Panc1 (cell line): ENCODE measurements at regions not wholly inside any gene's neighbourhood (a gene's known extent, or its start where the extent isn't known, plus 50 kb on each side); places are given as distances from the start of the nearest gene placed in this dataset.

Experiments
- POLR2AphosphoS5 ChIP-seq: IDR thresholded peaks from 2 replicates; pipeline ENCODE4 v1.6.1; 2012; ENCODE audit warnings: mild to moderate bottlenecking, low read depth, low read length, moderate library complexity
- SIN3A ChIP-seq: IDR thresholded peaks from 2 replicates; pipeline ENCODE4 v1.6.1; 2012; ENCODE audit warnings: low read depth, mild to moderate bottlenecking, low read length, moderate library complexity, borderline replicate concordance; ENCODE audit not compliant: insufficient read depth
- TF ChIP-seq, protein P1 (sequence below): fragments of 450-650 bp; IDR thresholded peaks from 2 replicates; pipeline ENCODE4 v1.5.1; 2017; ENCODE audit warnings: mild to moderate bottlenecking

DNA sequence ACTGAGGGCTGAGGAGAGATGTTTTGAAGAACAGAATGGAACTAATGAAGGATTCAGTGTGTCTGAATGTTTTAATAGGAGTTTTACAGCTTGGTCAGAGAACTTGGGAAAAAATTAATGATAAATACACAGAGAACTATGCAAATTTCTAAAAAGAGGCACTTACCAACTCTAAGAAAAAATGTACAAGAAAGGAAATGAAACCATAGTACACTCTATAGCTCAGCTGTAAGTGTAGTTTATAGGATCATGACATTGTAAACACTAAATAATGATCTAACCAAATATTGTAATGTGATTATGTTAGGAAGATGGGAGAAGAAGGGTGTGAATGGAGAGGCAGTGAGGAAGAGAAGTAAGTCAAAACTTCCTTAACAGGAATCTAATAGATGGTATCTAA lies 205.2 kb downstream of the SEC61B start:
- TF ChIP-seq, protein P1, sequence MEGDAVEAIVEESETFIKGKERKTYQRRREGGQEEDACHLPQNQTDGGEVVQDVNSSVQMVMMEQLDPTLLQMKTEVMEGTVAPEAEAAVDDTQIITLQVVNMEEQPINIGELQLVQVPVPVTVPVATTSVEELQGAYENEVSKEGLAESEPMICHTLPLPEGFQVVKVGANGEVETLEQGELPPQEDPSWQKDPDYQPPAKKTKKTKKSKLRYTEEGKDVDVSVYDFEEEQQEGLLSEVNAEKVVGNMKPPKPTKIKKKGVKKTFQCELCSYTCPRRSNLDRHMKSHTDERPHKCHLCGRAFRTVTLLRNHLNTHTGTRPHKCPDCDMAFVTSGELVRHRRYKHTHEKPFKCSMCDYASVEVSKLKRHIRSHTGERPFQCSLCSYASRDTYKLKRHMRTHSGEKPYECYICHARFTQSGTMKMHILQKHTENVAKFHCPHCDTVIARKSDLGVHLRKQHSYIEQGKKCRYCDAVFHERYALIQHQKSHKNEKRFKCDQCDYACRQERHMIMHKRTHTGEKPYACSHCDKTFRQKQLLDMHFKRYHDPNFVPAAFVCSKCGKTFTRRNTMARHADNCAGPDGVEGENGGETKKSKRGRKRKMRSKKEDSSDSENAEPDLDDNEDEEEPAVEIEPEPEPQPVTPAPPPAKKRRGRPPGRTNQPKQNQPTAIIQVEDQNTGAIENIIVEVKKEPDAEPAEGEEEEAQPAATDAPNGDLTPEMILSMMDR: no peak
- no peak for TF ChIP-seq SIN3A
- no peak for TF ChIP-seq POLR2AphosphoS5
